NCI-H2107 (cell line): ENCODE measurements at regions not wholly inside any gene's neighbourhood (a gene's known extent, or its start where the extent isn't known, plus 50 kb on each side); places are given as distances from the start of the nearest gene placed in this dataset.
"Not testable (repeated sequence)": the region's sequence is repeated elsewhere in the genome, so short reads cannot be mapped to it uniquely, and the experiment has no call there.

Experiments used
- DNase-seq: peaks from one replicate; lab custom pipeline; 2025; lab: John Stamatoyannopoulos, UW

DNA sequence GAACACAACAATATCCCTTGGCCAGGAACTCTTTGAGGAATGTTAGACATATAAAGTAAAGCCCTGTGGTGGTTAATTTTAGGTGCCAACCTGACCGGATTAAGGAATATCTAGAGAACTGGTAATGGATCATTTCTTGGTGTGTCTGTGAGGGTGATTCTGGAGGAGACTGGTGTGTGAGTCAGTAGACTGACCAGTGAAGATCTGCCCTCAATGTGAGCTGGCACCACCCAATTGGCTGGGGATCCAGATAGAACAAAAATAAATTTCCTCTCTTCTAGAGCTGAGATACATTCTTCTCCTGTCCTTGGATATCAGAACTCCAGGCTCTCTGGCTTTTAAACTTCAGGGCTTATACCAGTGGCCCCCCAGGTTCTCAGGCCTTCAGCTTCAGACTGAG, 56.2 kb upstream of the TNPO1 start:
- DNase-seq = no peak

DNA sequence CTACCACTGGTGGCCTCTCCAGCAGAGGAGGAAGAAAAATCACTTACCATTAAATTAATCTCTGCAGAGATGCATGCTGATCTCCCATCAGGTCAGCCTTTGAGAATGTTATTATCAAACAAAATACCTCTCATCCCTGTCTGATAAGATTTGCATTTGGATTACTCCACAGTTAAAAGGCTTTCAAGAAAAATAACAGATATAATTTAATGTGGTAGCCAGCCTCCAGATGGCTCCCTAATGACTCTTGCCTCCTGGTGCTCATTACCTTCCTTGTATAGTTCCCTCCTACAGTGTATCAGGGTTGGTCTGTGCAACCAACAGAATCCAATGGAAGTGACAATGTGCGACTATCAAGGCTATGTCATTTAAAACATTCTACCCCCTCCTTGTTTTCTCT, 63.6 kb upstream of the TNPO1 start:
- no peak for DNase-seq

DNA sequence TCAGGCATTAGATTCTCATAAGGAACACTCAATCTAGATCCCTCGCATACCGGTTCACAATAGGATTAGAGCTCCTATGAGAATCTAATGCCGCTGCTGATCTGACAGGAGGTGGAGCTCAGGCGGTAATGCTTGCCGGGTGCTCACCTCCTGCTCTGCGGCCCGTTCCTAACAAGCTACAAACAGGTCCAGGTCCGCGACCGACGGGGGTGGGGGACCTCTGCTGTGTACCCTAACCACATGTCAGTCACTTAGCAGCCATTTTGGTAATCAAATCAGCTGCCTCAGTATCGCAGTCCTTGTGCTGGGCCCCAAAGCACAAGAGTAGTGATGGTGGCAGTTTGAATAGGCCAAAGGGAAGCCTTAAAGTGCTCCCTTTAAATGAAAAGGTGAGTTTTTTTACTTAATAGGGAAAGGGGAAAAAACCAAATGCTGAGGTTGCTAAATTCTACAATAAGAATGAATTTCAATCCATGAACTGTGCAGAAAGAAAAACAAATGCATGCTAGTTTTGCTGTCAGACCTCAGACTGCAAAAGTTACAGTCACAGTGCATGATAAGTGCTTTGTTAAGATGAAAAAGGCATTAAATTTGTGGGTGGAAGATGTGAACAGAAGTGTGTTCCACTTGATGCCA, 67.0 kb upstream of the TNPO1 start:
- DNase-seq = no peak

DNA sequence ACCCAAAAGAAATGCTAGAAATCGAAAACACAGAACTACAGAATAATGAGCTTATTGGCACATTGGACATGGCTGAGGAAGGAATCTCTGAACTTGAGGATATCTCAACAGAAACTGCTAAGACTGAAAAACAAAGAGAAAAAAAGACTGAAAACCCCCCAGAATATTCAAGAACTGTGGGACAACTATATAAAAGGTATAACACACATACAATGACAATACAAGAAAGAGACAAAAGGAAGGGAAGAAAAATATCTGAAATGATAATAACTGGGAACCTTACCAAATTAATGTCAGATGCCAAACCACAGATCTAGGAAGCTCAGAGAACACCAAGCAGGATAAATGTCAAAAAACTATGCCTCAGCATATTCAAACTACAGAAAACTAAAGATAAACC, 68.6 kb upstream of the TNPO1 start:
- no peak for DNase-seq

DNA sequence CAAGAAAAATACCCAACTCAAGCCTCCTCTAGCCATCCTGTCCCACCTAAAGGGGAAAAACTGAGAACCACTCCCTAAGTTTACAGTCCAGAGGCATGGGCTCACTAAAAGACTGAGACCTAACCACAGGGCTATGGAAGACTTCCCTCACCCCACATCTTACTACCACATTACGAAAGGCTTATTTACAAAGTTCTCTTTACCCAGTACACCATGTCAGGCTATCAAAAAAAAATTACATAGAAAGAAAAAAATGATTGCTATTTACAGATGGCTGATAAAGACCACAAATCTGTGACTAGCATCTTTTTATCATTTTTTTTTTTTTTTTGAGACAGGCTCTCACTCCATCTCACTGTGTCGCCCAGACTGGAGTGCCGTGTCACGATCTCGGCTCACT, 69.7 kb upstream of the TNPO1 start:
- no peak for DNase-seq

DNA sequence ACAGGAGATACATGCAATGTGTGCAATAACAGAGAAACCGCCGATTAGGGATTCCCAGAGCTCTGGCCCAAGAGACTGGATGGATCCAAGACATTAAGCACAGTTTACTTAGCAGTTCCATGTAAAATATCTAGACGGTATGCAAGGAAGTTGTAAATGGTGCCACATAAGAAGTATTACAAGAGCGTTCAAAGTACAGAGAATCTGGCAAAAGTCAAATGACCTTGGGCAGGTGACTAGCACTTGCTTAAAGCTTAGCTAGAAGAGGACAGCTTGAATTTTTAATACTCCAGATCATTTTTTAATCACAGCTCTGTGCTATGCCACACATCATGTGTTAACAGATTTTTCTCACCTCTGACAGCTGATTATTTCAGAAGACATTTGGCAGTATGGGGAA, 72.3 kb upstream of the TNPO1 start:
- DNase-seq = no peak

DNA sequence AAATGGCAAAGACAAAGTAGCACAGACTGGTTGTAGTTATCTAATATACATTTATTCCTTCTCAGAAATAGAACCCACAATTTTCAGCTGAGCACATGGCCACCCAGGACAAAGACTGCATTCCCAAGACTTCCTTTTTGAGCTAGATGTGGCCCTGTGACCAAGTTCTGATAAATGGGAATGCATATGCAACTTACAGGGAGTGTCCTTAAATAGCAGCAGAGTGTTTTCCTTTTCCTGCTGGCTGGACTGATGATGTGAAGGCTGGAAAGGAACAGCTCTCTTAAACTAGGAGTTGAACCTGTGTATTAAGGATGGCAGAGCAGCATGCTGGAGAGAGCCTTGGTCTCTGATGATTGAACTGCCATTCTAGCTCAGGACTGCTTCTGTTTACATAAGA, 74.7 kb upstream of the TNPO1 start:
- DNase-seq = no peak

DNA sequence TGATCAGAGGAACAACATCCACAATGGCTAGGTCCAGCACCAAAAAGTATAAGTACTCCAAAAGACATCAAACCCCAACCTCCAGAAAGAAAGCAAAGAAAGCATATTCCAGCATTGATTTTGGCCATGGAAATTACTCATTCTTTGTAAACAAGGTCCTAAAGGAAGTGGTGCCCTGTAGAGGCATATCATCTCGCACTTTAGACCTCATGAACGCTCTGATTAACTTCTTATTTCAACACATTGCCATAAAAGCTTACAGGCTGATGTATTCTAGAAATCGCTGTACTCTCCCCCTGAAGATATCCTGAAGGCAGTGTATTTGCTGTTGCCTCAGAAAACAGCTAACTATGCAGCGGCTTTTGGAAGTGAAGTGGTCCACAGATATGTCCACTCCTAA, 82.7 kb upstream of the TNPO1 start:
- DNase-seq = no peak

DNA sequence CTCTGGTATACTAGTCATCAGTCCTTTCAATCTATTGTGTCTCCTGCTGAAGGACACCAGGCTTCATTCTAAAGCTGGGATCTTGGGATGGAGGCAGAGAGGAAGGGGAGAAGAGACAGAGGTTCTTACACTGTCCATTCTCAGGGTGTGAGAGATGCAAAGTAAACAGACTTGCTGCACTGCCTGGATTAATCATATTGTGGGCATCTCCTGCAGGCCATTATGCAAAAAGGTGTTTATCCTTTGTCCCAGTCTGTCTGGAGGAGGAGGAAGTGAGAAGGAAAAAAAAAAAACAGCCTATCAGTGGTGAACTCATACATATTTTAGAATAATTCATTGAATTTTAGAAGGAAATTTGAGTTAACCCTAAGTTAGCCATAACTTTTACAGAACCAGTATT, 92.9 kb upstream of the TNPO1 start:
- no peak for DNase-seq

DNA sequence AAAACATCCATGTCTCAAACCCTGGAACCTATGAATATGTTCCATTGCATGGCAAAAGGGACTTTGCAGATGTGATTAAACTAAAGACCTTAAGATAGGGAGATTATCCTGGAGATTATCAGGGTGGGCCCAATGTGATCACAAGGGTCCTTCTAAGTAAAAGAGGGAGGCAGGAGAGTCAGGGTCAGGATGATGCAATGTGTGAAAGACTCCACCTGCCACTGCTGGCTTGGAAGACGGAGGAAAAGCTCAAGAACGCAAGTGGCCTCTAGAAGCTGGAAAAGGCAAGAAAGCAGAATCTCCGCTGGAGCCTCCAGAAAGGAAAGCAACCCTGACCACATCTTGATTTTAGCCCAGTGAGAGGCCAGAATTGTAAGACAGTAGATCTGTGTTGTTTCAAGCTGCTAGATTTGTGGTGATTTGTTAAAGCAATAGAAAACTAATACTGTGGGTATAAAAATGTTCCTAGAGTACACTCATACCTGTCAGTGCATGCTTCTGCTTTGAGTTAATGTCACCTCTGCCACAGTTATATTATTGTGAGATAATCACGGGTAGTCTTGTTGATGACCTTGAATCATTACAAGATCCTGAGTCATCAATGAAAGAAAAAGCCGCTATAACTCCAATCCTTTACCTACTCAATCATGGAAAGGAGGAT, 93.5 kb upstream of the TNPO1 start:
- DNase-seq = no peak

DNA sequence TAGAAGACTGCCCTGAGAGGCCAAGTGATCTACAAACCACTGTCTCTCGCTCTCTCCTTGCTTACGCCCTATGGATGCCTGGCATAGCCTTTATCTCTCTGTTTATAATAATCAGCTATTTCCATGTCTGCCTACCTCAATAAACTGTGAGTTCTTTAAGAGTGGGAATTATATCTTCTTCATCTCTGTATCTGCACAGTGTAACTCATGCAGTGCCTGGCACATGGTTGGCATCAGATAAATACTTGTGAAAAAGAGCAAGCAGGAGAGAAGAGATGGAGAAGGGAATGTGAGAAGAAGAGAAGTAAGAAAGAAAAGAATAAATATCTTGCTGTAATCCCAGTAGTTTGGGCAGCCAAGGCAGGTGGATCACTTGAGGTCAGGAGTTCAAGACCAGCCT, 94.6 kb upstream of the TNPO1 start:
- no peak for DNase-seq

DNA sequence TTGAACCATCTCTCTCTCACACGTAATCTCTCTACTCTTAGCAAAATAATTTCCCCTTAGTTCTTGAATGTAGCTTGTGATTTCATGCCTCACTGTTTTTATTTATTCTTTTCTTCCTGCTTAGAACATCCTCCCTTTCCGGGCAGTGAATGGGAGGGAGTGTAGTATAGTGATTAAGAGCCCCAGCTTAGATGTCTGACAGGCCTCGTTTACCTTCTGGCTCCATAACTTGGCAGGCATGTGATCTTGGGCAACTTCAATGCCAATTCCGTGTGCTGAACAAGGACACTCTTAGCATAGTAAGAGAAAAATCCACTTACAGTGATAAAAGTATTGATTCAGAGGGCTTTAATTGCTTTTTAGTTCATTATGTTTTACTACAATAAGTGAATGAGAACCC, 96.3 kb upstream of the TNPO1 start:
- no peak for DNase-seq

DNA sequence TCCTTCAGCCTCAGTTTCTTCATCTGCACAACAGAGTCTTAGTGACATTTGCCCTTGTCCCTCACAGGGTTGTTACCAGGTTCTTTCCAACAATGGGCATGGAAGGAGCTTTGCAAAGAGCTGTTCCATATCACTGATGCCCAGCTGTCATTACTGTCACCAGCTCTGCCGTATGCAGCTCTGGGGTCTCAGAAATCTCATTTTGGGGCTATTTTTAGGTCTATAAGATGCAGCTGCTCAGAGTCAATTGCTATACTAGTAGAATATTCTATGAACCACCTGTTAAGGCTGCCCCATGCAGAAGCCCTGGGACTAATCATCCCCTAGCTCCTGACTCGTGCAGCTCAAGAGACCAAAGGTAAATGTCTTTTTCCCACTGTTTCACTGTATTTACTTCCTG, 105.1 kb upstream of the TNPO1 start:
- DNase-seq = no peak

DNA sequence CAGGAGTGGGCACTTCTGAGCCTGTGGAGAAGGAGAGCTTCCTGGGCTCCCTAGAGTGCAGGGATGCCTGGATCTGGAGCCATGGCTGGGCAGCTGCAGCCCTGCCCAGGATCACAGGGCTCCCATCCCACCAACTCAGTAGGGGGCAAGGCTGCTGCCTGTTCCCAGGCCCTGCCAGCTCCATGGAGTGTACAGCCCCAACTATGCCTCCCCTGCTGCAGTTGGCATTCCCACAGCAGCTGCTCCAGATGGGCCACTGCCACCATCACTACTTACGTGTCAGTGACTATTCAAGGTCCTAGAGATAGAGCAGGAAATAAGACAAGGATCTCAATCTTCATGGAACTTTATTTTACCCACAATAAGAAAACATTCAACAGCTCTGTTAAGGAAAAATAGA, 107.1 kb upstream of the TNPO1 start:
- no peak for DNase-seq

DNA sequence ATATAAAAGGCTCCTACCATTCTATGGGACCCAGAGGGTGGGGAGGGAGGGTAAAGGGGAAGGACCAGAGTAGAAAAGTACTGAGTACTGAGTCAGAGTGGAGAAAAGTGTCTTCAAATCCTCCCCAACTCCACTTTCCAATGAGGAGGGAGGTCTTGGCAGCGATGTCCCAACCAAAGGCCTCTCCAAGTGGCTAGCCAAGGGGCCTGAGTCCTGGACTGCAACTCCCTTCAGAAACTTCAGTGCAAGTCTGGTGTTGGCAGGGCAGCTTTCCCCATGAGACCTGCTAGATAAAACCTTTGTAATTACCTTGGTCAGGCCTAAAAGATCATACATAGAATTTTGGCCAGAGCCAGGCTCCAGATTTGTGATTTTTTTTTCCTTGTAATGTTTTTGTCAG, 111.3 kb upstream of the TNPO1 start:
- no peak for DNase-seq

DNA sequence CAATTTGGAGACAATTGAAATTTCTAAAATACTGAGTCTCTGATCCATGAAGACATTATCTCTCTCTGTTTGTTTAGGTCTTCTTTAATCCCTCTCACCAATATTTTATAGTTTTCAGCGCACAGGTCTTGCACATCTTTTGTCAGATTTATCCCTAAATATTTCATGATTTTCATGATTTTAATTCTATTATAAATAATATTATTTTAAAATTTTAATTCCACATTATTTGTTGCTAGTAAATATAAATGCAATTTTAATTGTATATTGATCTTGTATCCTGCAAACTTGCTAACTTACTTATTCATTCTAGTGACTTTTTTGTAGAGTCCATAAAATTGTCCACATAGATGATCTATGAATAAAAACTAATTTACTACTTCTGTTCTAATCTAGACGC, 112.6 kb upstream of the TNPO1 start:
- no peak for DNase-seq

DNA sequence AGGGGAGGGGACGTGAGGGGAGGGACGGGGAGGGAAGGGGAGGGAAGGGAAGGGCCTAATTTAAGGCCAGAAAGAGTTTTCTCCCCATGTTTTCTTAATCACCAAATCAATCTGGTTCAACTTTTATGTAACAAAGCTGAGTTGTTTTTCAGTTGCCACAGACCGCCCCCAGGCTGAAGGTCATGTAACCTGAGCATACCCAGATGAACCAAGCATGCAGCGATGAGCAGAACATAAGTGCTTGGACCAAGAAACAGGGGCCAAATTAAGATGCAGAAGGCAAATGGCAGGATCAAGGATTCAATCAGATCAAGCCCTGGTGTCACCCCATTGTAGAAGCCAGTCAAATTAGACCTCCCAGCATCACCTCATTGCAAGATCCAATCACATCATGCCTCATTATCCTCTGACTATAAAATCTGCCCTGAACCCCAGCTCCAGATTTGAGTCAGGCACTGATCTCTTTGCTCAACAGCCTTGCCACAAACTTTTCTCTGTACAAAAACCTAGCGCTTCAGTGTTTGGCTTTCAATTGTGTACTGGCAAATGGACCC, 113.5 kb upstream of the TNPO1 start:
- no peak for DNase-seq

DNA sequence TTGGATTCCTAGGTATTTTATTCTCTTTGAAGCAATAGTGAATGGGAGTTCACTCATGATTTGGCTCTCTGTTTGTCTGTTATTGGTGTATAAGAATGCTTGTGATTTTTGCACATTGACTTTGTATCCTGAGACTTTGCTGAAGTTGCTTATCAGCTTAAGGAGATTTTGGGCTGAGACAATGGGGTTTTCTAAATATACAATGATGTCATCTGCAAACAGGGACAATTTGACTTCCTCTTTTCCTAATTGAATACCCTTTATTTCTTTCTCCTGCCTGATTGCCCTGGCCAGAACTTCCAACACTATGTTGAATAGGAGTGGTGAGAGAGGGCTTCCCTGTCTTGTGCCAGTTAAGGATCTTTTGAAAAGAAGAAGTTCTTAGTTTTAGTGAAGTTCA, 114.4 kb upstream of the TNPO1 start:
- DNase-seq = not testable (repeated sequence)

DNA sequence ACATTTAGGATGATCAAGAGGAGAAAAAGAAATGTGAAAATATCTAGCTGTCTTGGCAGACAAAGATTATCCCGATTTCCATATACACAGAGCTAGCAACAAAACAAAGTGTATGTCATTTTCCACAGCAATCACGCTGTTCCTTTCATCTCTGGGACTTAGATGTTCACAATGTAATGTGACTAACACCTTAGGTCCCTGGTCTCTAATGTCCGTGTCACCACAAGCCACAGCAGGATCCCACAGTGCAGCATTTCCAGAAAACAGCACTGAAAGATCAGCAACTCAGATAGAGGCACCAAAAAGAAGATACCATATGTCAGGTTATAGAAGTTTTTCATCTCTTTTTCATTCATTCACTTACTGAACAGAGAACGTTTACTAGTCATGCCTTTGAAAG, 118.0 kb upstream of the TNPO1 start:
- DNase-seq = no peak

DNA sequence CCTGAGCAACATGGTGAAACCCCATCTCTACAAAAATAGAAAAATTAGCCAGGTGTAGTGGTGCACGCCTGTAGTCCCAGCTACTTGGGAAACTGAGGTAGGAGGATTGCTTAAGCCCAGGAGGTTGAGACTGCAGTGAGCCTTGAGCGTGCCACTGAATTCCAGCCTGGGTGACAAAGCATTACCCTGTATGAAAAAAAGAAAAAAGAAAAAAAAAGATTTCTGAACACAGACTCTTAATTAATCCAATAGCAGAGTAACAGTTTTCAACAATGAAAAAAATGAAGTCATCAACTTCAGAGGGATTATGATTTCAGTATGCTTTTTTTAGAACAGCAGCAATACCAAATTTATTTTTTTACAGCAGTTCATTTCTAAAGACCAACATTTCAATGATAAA, 118.8 kb upstream of the TNPO1 start:
- no peak for DNase-seq

DNA sequence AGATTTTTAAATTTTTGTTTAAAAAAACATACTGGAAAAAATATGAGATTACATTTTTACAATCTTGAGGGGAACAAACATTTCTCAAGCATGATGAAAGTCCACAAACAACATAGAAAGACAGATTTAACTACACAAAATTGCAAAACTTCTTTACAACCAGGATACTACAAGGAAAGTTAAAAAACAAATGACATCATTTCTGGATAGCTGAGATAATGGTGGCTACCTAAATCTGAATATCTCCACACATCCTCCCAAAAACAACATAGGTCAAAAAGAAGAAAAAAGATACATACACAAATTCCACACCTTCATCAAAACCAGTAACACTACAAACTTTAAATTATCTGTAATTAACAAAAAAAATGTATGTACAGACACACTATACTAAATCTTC, 120.8 kb upstream of the TNPO1 start:
- DNase-seq = no peak

DNA sequence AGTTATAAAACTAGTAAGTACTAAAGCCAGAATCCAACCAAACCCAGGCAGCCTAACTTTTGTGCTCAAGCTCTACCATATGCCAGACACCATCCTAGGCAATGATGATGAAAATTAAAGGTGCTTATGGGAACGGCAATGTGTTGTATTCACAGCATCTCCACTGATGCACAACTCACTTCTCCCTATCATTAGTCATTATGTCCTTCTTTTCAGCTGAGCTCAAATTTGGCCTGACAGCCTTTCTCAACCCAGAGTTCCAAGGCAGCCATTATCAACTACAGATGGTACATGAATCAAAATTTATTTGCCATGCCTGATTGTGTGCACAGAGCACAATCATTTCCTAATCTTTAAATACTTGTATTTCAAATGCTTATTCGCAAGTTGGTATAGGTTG, 121.6 kb upstream of the TNPO1 start:
- no peak for DNase-seq

DNA sequence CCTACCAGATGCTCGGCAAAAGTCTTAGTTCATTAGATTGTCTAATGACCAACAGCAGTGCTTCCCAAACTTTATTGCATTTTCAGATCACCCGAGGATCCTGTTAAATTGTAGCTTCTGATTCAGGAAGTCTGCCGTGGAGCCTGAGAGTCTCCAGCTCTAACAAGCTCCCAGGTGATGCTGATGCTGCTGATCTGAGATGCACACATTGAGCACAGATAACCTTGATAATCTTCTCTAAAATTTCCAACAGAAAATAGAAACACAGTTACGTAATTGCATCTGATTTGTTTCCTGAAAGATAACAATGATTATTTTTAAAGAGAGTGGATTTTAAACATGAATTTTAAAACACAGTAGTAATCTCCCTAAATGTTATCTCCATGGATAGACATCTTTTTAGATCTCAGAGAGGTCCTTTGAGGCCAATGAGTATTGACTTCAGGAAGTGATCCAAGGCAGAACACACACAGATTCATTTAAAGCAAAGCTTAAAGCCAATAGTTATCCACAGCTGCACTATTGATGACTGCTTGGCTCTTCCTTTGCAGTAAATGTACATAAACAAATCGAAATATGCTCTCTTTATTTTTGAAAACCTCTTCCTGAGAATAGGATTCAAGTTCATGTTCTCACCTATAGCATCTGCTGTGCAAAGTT, 122.8 kb upstream of the TNPO1 start:
- DNase-seq = no peak
